Upper lobe of left lung (tissue), 6 donors: ENCODE measurements at regions not wholly inside any gene's neighbourhood (a gene's known extent, or its start where the extent isn't known, plus 50 kb on each side); places are given as distances from the start of the nearest gene placed in this dataset.

ENCODE experiments used
- ATAC-seq, 2 donors: fragments of 200-7000 bp; cut with Tn5 transposase; one replicate each; pipeline ENCODE4 v1.9.1; 2022; ENCODE audit warnings: mild to moderate bottlenecking in 2 of 2, moderate library complexity in 2 of 2; ENCODE audit not compliant: low FRiP score in 2 of 2
- DNase-seq, 2 donors: peaks; one replicate each; pipeline ENCODE4 v3.0.0-alpha.2; 2019 to 2020
- H3K27ac ChIP-seq, 4 donors: fragments of 200-600 bp; sonication (generic); one replicate each; pipeline ENCODE4 v1.5.1; 2016 to 2019
- H3K27me3 ChIP-seq, 4 donors: fragments of 200-600 bp; sonication (generic); one replicate each; pipeline ENCODE4 v1.5.1; 2017 to 2019
- H3K36me3 ChIP-seq, 4 donors: fragments of 200-600 bp; sonication (generic); one replicate each; pipeline ENCODE4 v1.5.1; 2016 to 2019
- H3K4me1 ChIP-seq, 4 donors: fragments of 200-600 bp; sonication (generic); one replicate each; pipeline ENCODE4 v1.5.1; 2018 to 2019
- H3K4me3 ChIP-seq, 4 donors: fragments of 200-600 bp; sonication (generic); one replicate each; pipeline ENCODE4 v1.5.1; 2017 to 2019; ENCODE audit warnings: mild to moderate bottlenecking in 2 of 4, moderate library complexity in 1 of 4
- H3K9me3 ChIP-seq, 4 donors: fragments of 200-600 bp; sonication (generic); one replicate each; pipeline ENCODE4 v1.5.1; 2018 to 2019
- CTCF ChIP-seq, 6 experiments: fragments of 450-650 bp in 4 of 6; fragments of 200-600 bp in 2 of 6; sonication (generic) in 2 of 6; IDR thresholded peaks; one replicate each; pipeline ENCODE4 v1.5.1; 2016 to 2019; ENCODE audit warnings: antibody characterized with exemption in 6 of 6
- EP300 ChIP-seq, 4 donors: sonication (generic); formaldehyde crosslinking; IDR thresholded peaks; one replicate each; pipeline ENCODE4 v1.5.1; 2017; ENCODE audit warnings: antibody characterized with exemption in 4 of 4, control low read depth in 2 of 4
- POLR2A ChIP-seq, 4 donors: fragments of 450-650 bp; IDR thresholded peaks; one replicate each; pipeline ENCODE4 v1.5.1; 2016 to 2017; ENCODE audit warnings: antibody characterized with exemption in 4 of 4, mild to moderate bottlenecking in 2 of 4
- POLR2AphosphoS5 ChIP-seq, 2 donors: sonication (generic); formaldehyde crosslinking; IDR thresholded peaks; one replicate each; pipeline ENCODE4 v1.5.1; 2017; ENCODE audit warnings: antibody characterized with exemption in 2 of 2
- WGBS, 2 donors: methylation state at CpG; one replicate each; pipeline ENCODE4 v1.1.5; 2017 to 2018; 5-methylcytosine and 5-hydroxymethylcytosine counted together
- donor health status: DM: no; HTN: no; CAD: no; lungs with moderate emphysema.
- donor health status: DM: no; HTN: yes; CAD: no; lungs with severe emphysema.

- DNase-seq (no peak), ATAC-seq (no peak)
- H3K27me3 ChIP-seq = no peaks in the 10 kb centered on the region
- H3K9me3 ChIP-seq = no peaks in the 10 kb centered on the region
- WGBS, 2 donors = 65 to 70% methylated on average over 5 of the region's 5 CpGs
- no peaks in the 10 kb centered on the region for H3K4me1 ChIP-seq
- no peak for TF ChIP-seq POLR2AphosphoS5 (IDR thresholded peaks at IDR 0.05)
- no peak for TF ChIP-seq CTCF (IDR thresholded peaks at IDR 0.05)
- no peaks in the 10 kb centered on the region for H3K36me3 ChIP-seq
- no peak overlapping the region for H3K27ac ChIP-seq
- H3K4me3 ChIP-seq = no peak overlapping the region
These were observed 148.2 kb downstream of the SPATA19 start for GRCh38 chr11:133697161-133697560.

- no peaks in the 10 kb centered on the region for H3K36me3 ChIP-seq
- H3K27me3 ChIP-seq = no peaks in the 10 kb centered on the region
- TF ChIP-seq POLR2A (IDR thresholded peaks at IDR 0.05) = no peak
- TF ChIP-seq POLR2AphosphoS5 (IDR thresholded peaks at IDR 0.05) = no peak
- no peak for TF ChIP-seq EP300 (IDR thresholded peaks at IDR 0.05)
- no peak for TF ChIP-seq CTCF (IDR thresholded peaks at IDR 0.05)
- no peaks in the 10 kb centered on the region for H3K4me1 ChIP-seq
- no peak overlapping the region for H3K27ac ChIP-seq
- no peak for ATAC-seq
- no peak for DNase-seq
- no peak overlapping the region for H3K4me3 ChIP-seq
- no peaks in the 10 kb centered on the region for H3K9me3 ChIP-seq
- 65 to 76% methylated on average over 2 of the region's 2 CpGs for WGBS, 2 donors
These were observed 149.9 kb downstream of the SPATA19 start for GRCh38 chr11:133695387-133695786.

- Histone ChIP-seq H3K9me3 (no peaks in the 10 kb centered on the region), H3K4me1 (no peaks in the 10 kb centered on the region), H3K4me3 (no peak overlapping the region), H3K27me3 (no peaks in the 10 kb centered on the region), H3K27ac (no peak overlapping the region), H3K36me3 (no peaks in the 10 kb centered on the region)
- WGBS, 2 donors = 74 to 83% methylated on average over 3 of the region's 3 CpGs
- ATAC-seq = no peak
- DNase-seq = no peak
- TF ChIP-seq CTCF (IDR thresholded peaks at IDR 0.05) (no peak), POLR2AphosphoS5 (IDR thresholded peaks at IDR 0.05) (no peak), EP300 (IDR thresholded peaks at IDR 0.05) (no peak), POLR2A (IDR thresholded peaks at IDR 0.05) (no peak)
These were observed 150.6 kb downstream of the SPATA19 start for GRCh38 chr11:133694701-133695100.

GRCh38 chr11:133693110-133693509 is 152.2 kb downstream of the SPATA19 start:
- Histone ChIP-seq H3K27me3 (no peaks in the 10 kb centered on the region), H3K4me3 (no peak overlapping the region), H3K9me3 (no peaks in the 10 kb centered on the region), H3K36me3 (no peaks in the 10 kb centered on the region), H3K27ac (no peak overlapping the region), H3K4me1 (no peaks in the 10 kb centered on the region)
- TF ChIP-seq CTCF (IDR thresholded peaks at IDR 0.05) (no peak), EP300 (IDR thresholded peaks at IDR 0.05) (no peak), POLR2AphosphoS5 (IDR thresholded peaks at IDR 0.05) (no peak), POLR2A (IDR thresholded peaks at IDR 0.05) (no peak)
- 81 to 84% methylated on average over 9 of the region's 9 CpGs for WGBS, 2 donors
- DNase-seq (peak in 1 of 2 donors; percentile 32), ATAC-seq (no peak)

DNA sequence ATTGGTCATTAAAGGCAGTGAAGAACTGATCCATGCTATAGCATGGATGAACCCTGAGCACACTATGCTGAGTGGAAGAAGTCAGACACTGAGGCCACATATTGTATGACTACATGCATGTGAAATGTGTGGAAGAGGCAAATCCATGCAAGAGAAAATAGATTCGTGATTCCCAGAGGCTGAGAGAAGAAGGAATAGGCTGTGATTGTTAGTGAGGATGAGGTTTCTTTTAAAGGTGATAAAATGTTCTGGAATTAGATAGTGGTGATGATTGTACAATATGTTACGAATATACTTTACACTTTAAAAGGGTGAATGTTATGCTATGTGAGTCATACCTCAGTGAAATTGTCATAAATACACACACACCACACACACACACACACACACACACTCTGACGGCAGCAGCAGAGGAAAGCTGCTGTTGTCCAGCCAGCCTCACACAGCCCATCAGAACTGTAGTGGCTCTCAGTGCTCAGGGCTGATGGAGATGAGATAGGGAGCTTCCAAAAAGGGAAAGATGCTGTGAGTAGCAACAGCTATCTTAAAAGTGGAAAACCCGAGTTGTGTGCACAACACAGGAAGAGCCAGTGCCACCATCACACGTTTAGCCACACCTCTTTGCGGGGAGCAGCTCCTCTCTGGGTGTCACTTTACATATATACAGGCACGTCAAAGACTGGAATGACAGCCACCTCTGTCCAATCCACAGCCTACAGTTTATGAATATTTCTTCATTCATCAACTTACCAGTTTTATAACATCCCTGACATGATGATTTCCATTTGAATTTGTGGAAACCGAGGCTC is 153.0 kb downstream of the SPATA19 start:
- ATAC-seq (no peak), DNase-seq (no peak)
- TF ChIP-seq CTCF (IDR thresholded peaks at IDR 0.05) (no peak), POLR2AphosphoS5 (IDR thresholded peaks at IDR 0.05) (no peak), POLR2A (IDR thresholded peaks at IDR 0.05) (no peak), EP300 (IDR thresholded peaks at IDR 0.05) (no peak)
- Histone ChIP-seq H3K4me3 (no peak overlapping the region), H3K9me3 (no peaks in the 10 kb centered on the region), H3K4me1 (no peaks in the 10 kb centered on the region), H3K36me3 (no peaks in the 10 kb centered on the region), H3K27me3 (no peaks in the 10 kb centered on the region), H3K27ac (no peak overlapping the region)
- 58 to 65% methylated on average over 8 of the region's 8 CpGs for WGBS, 2 donors
